ENCODE measurements at regions not wholly inside any gene's neighbourhood (a gene's known extent, or its start where the extent isn't known, plus 50 kb on each side); places are given as distances from the start of the nearest gene placed in this dataset.
A peak's percentile ranks its signal among the peaks of the same experiment; 100 is the strongest.

DNA sequence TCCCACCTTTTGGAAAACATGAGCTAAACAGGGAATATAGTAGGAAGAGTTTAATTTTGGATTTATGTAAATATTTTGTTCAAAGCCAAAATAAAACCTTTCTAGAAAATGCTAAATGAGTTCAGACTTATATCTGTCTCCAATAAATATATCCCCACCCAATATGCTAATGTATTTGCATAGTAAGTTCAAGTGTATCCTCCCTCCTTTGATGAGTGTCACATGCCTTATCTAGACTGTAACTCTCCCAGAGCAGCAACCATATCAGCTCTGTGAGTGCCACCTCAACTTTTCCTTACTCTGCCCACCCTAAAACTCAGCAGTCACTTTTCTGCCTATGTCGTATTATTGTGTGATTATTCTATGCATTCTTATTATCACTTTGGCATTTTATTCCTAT, 516.1 kb upstream of the NR3C2 start:
- no peak for TF ChIP-seq CTCF (conservative IDR thresholded peaks at IDR 0.05; ENCODE audit: control insufficient read depth, insufficient read depth, low read depth, low read length)
- no peak overlapping the region for H3K4me3 ChIP-seq (ENCODE audit: control insufficient read depth, low read depth, low read length)
- DNase-seq (ENCODE audit: low read depth): no peak

GRCh38 chr4:148955564-148956297, 513.5 kb upstream of the NR3C2 start:
- DNase-seq (ENCODE audit: low read depth): peak; percentile 5
- TF ChIP-seq CTCF (conservative IDR thresholded peaks at IDR 0.05; ENCODE audit: control insufficient read depth, insufficient read depth, low read depth, low read length): no peak
- no peak overlapping the region for H3K4me3 ChIP-seq (ENCODE audit: control insufficient read depth, low read depth, low read length)

DNA sequence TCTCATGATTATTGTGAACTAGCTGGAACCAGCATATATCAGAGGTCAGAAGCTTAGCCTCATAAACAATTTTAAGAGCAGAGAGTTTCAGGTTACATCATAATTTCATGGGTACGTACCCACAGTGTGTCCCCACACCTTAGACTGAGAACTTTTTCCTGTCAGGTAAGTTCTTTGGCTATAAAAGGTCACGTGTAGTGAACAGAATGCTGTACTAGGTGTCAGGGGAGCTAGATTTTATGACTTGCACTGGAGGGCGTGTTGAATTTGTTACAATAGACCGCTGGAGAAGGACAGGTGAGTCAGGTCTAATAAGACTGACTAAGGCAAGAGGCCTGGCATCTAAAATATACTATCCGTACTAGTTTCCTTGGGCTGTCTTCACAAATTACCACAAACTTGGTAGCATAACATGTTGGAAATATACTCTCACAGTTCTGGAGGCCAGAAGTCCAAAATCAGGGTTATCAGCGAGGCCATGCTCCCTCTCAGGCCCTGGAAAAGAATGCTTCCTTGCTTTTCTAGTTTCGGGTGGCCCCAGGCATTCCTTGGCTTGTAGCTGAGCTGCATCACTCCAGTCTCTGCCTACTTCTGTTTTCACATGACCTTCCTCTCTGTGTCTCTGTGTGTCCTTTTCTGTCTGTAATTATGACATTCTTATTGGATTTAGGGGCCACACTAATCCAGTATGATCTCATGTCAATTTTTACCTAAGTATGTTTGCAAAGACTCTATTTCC, 512.0 kb upstream of the NR3C2 start:
- no peak for DNase-seq (ENCODE audit: low read depth)
- no peak overlapping the region for H3K4me3 ChIP-seq (ENCODE audit: control insufficient read depth, low read depth, low read length)
- TF ChIP-seq CTCF (conservative IDR thresholded peaks at IDR 0.05; ENCODE audit: control insufficient read depth, insufficient read depth, low read depth, low read length): no peak

DNA sequence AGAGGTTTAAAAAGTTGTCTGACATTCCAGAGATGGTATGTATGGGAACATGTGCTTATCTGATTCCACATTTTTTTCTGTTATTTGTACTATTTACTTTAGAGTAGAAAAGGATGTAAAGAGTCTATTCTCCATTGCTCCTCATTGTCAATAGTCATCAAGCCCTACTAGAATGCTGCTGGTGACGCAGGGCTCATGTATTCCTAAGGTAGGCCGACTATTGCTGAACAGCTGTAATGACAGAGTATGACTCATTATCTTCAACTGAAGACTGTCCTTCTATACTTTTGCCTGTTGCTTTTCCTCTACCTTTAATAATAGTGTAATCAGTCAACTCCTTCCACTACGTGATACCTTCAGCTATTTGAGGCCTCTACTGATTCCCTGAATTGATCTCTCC, 509.1 kb upstream of the NR3C2 start:
- no peak for DNase-seq (ENCODE audit: low read depth)
- no peak overlapping the region for H3K4me3 ChIP-seq (ENCODE audit: control insufficient read depth, low read depth, low read length)
- no peak for TF ChIP-seq CTCF (conservative IDR thresholded peaks at IDR 0.05; ENCODE audit: control insufficient read depth, insufficient read depth, low read depth, low read length)

DNA sequence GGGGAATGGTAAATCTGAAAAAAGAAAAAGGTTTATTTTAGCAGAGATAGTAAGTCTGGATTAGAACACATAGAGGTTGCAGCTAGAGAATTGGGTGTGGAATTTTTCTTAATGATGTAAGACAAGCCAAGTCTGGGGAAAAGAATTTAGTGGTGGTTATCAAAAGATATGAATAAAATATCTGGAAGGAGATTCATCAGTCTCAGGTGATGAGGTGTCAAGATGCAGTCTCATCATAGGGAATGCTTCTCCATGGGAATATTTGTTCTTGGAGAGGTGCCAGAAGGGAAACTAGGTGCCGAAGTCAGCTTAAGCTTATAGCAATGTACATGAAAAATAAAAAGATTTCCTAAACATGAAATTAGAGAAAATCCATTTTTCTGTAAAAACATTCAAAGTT, 504.1 kb upstream of the NR3C2 start:
- no peak overlapping the region for H3K4me3 ChIP-seq (ENCODE audit: control insufficient read depth, low read depth, low read length)
- no peak for TF ChIP-seq CTCF (conservative IDR thresholded peaks at IDR 0.05; ENCODE audit: control insufficient read depth, insufficient read depth, low read depth, low read length)
- DNase-seq (ENCODE audit: low read depth): no peak

DNA sequence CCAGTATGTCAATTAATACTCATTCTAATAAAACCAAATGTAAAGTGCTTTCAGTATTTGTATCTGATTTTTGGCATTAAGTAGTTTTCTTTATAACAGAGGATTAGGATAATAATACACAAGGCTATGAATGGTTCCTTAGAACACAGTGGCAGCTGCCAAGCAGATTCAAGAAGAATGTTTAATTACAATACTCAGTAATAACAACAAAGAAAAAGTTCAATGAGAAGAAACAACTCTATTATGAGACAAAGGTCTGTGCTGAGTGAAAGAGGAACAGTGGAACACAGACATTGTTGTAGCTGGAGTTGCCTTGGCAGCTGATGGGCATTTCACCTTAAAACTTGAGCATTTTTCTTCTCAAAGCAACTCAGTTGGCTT, 502.6 kb upstream of the NR3C2 start:
- H3K4me3 ChIP-seq (ENCODE audit: control insufficient read depth, low read depth, low read length): no peak overlapping the region
- DNase-seq (ENCODE audit: low read depth): no peak
- no peak for TF ChIP-seq CTCF (conservative IDR thresholded peaks at IDR 0.05; ENCODE audit: control insufficient read depth, insufficient read depth, low read depth, low read length)
